ENCODE measurements at regions not wholly inside any gene's neighbourhood (a gene's known extent, or its start where the extent isn't known, plus 50 kb on each side); places are given as distances from the start of the nearest gene placed in this dataset.

DNA sequence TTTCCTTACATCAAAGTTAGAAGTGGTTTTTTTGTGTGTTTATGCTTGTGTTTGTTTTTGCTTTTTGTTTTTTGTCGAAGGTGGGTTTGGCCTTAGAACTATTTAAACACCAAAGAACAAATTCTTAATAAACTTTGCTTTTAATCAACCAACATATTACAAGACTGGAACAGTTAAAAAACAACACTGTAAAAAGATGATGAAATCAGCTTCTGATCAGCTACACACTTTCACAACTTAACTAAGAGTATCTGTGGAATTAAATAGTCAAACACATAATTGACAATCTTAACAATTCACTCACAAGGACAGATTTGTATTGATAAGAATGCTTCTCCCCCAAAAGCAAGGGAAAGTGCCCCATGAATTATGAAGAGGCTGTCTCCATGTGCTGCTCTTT lies 58.8 kb downstream of the MRPL32 start:
- no peaks in the 10 kb centered on the region for H3K79me2 ChIP-seq (ENCODE audit: control insufficient read depth, insufficient read depth, low read length)
- no peak overlapping the region for H3K4me2 ChIP-seq (ENCODE audit: insufficient read depth, low read length)
- H2AFZ ChIP-seq (ENCODE audit: low read depth, low read length) = no peak overlapping the region
- no peak for DNase-seq (ENCODE audit: low read depth, low spot score)
- no peak for FAIRE-seq
- H3K9me1 ChIP-seq (replicated peaks; ENCODE audit: control insufficient read depth, extremely low read depth, insufficient read depth, low read length) = no peaks in the 10 kb centered on the region
- peaks cover 4 to 9% of the 10 kb centered on the region in 2 experiments for H3K27me3 ChIP-seq (ENCODE audit: control insufficient read depth in 2 of 2, insufficient read depth in 2 of 2, low read length in 2 of 2)
- no TSS peak for BruUV-seq (replicated peaks)
- H3K9me3 ChIP-seq (replicated peaks; ENCODE audit: control insufficient read depth, insufficient read depth, low read length) = no peaks in the 10 kb centered on the region
- no peak overlapping the region for H3K4me3 ChIP-seq (replicated peaks in 1 of 3; ENCODE audit: insufficient read depth in 1 of 3, low read depth in 1 of 3, low read length in 3 of 3)
- intact Hi-C loops (cut with micrococcal nuclease) = no loop called here
- ChIA-PET CTCF (interaction anchor here (1.1 kb wide), 1 partner anchor 8 kb away, joined by 3 read pairs; no protein-coding TSS in a partner anchor), POLR2A (no interaction called here)
- H3K27ac ChIP-seq (ENCODE audit: insufficient read depth, low read depth, low read length) = no peak overlapping the region
- H3K36me3 ChIP-seq (ENCODE audit: control insufficient read depth in 2 of 2, extremely low read depth in 1 of 2, insufficient read depth in 2 of 2, low read length in 2 of 2) = no peaks in the 10 kb centered on the region
- dilution Hi-C loops (cut with MboI; ENCODE audit: extremely low pct_ligation_motif_present, low sequenced_read_pairs) = loop anchor here (25.0 kb wide), 1 partner anchor 321 kb away; no protein-coding TSS in a partner anchor
- no peaks in the 10 kb centered on the region for H4K20me1 ChIP-seq (replicated peaks; ENCODE audit: control insufficient read depth, extremely low read depth, insufficient read depth, low read length)
- H3K9ac ChIP-seq (replicated peaks; ENCODE audit: extremely low read depth, insufficient read depth, low read length) = no peak overlapping the region
- H3K4me1 ChIP-seq (ENCODE audit: control insufficient read depth, extremely low read depth, insufficient read depth, low read length) = no peaks in the 10 kb centered on the region
- no peak for TF ChIP-seq FOS (IDR thresholded peaks at IDR 0.05; ENCODE audit: borderline replicate concordance, insufficient read depth, low read length)
- TF ChIP-seq POLR2A (IDR thresholded peaks at IDR 0.05; ENCODE audit: low read depth, low read length) = no peak
- TF ChIP-seq JUN (IDR thresholded peaks at IDR 0.05; ENCODE audit: borderline replicate concordance, insufficient read depth, insufficient read length, low read depth) = no peak
- TF ChIP-seq, protein P1, sequence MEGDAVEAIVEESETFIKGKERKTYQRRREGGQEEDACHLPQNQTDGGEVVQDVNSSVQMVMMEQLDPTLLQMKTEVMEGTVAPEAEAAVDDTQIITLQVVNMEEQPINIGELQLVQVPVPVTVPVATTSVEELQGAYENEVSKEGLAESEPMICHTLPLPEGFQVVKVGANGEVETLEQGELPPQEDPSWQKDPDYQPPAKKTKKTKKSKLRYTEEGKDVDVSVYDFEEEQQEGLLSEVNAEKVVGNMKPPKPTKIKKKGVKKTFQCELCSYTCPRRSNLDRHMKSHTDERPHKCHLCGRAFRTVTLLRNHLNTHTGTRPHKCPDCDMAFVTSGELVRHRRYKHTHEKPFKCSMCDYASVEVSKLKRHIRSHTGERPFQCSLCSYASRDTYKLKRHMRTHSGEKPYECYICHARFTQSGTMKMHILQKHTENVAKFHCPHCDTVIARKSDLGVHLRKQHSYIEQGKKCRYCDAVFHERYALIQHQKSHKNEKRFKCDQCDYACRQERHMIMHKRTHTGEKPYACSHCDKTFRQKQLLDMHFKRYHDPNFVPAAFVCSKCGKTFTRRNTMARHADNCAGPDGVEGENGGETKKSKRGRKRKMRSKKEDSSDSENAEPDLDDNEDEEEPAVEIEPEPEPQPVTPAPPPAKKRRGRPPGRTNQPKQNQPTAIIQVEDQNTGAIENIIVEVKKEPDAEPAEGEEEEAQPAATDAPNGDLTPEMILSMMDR (IDR thresholded peaks at IDR 0.05; ENCODE audit: extremely low read depth in 1 of 2, insufficient read depth in 1 of 2, low read depth in 1 of 2, low read length in 2 of 2) = no peak
- TF ChIP-seq EZH2 (IDR thresholded peaks at IDR 0.05; ENCODE audit: borderline replicate concordance, low read depth, low read length, severe bottlenecking) = no peak
- TF ChIP-seq, protein P2, sequence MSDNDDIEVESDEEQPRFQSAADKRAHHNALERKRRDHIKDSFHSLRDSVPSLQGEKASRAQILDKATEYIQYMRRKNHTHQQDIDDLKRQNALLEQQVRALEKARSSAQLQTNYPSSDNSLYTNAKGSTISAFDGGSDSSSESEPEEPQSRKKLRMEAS (IDR thresholded peaks at IDR 0.05; ENCODE audit: insufficient read depth, insufficient read length) = no peak
- no peak for TF ChIP-seq MYC (IDR thresholded peaks at IDR 0.05; ENCODE audit: low read depth, low read length)
- no peak for TF ChIP-seq GATA2 (IDR thresholded peaks at IDR 0.05; ENCODE audit: insufficient read depth, insufficient read length, low read depth, low read length)
- no peak for TF ChIP-seq POLR2AphosphoS5 (IDR thresholded peaks at IDR 0.05; ENCODE audit: insufficient read depth, low read depth, low read length)

Data from endothelial cell of umbilical vein (primary cell).